ENCODE measurements at regions not wholly inside any gene's neighbourhood (a gene's known extent, or its start where the extent isn't known, plus 50 kb on each side); places are given as distances from the start of the nearest gene placed in this dataset.

DNA sequence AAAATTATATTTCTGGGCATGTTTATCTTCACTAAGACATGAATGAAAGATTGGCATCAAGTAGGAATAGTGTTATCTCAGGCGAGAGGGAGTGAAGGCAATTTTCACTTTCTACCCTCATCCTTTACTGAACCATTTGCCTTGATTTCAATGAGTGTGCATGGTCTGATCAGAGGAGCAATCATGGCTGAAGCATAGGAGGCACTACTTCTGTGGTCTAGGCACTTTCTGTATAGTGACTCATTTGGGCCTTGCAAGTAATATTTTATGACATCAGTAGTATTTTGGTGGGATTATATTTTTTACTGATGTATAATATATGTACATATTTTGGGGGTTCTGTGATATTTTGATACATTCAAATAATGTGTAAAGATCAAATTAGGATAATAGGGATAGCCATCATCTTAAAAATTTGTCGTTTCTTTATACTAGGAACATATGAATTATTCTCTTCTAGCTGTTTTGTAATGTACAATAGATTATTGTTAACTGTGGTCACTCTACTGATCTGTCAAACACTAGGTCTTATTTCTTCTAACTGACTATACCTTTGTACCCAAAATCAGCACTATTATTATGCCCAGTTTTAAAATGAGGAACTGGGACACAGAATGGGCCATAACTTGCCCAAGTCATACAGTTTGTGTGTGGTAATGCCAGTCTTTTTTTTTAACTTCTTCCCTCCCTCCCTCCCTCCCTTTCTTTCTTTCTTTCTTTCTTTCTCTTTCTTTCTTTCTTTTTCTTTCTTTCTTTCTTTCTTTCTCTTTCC lies 101.9 kb downstream of the RAB11FIP2 start:
- TF ChIP-seq JUND (IDR thresholded peaks at IDR 0.05) (no peak), SP1 (IDR thresholded peaks at IDR 0.05; ENCODE audit: low read depth) (no peak), RAD21 (IDR thresholded peaks at IDR 0.05; ENCODE audit: low read depth) (no peak), EGR1 (IDR thresholded peaks at IDR 0.05; ENCODE audit: low read depth) (no peak), CBX3 (IDR thresholded peaks at IDR 0.05; ENCODE audit: low read depth) (no peak), ELF1 (IDR thresholded peaks at IDR 0.05; ENCODE audit: borderline replicate concordance, low read depth) (no peak), SRF (IDR thresholded peaks at IDR 0.05; ENCODE audit: low read depth) (no peak), CEBPB (IDR thresholded peaks at IDR 0.05; ENCODE audit: low read depth) (no peak), FOSL1 (IDR thresholded peaks at IDR 0.05; ENCODE audit: low read depth) (no peak), EZH2 (IDR thresholded peaks at IDR 0.05) (no peak), YY1 (IDR thresholded peaks at IDR 0.05; ENCODE audit: extremely low read depth, insufficient replicate concordance, low read depth, low read length) (no peak), ZFX (IDR thresholded peaks at IDR 0.05) (no peak), EZH2phosphoT487 (IDR thresholded peaks at IDR 0.05; ENCODE audit: borderline replicate concordance) (no peak), ZNF274 (IDR thresholded peaks at IDR 0.05; ENCODE audit: low read depth, low read length) (no peak)
- TF ChIP-seq, protein P1, sequence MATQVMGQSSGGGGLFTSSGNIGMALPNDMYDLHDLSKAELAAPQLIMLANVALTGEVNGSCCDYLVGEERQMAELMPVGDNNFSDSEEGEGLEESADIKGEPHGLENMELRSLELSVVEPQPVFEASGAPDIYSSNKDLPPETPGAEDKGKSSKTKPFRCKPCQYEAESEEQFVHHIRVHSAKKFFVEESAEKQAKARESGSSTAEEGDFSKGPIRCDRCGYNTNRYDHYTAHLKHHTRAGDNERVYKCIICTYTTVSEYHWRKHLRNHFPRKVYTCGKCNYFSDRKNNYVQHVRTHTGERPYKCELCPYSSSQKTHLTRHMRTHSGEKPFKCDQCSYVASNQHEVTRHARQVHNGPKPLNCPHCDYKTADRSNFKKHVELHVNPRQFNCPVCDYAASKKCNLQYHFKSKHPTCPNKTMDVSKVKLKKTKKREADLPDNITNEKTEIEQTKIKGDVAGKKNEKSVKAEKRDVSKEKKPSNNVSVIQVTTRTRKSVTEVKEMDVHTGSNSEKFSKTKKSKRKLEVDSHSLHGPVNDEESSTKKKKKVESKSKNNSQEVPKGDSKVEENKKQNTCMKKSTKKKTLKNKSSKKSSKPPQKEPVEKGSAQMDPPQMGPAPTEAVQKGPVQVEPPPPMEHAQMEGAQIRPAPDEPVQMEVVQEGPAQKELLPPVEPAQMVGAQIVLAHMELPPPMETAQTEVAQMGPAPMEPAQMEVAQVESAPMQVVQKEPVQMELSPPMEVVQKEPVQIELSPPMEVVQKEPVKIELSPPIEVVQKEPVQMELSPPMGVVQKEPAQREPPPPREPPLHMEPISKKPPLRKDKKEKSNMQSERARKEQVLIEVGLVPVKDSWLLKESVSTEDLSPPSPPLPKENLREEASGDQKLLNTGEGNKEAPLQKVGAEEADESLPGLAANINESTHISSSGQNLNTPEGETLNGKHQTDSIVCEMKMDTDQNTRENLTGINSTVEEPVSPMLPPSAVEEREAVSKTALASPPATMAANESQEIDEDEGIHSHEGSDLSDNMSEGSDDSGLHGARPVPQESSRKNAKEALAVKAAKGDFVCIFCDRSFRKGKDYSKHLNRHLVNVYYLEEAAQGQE (IDR thresholded peaks at IDR 0.05; ENCODE audit: low read depth) = no peak
- TF ChIP-seq, protein P2, sequence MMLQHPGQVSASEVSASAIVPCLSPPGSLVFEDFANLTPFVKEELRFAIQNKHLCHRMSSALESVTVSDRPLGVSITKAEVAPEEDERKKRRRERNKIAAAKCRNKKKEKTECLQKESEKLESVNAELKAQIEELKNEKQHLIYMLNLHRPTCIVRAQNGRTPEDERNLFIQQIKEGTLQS (IDR thresholded peaks at IDR 0.05) = no peak
- TF ChIP-seq, protein P3, sequence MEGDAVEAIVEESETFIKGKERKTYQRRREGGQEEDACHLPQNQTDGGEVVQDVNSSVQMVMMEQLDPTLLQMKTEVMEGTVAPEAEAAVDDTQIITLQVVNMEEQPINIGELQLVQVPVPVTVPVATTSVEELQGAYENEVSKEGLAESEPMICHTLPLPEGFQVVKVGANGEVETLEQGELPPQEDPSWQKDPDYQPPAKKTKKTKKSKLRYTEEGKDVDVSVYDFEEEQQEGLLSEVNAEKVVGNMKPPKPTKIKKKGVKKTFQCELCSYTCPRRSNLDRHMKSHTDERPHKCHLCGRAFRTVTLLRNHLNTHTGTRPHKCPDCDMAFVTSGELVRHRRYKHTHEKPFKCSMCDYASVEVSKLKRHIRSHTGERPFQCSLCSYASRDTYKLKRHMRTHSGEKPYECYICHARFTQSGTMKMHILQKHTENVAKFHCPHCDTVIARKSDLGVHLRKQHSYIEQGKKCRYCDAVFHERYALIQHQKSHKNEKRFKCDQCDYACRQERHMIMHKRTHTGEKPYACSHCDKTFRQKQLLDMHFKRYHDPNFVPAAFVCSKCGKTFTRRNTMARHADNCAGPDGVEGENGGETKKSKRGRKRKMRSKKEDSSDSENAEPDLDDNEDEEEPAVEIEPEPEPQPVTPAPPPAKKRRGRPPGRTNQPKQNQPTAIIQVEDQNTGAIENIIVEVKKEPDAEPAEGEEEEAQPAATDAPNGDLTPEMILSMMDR (IDR thresholded peaks at IDR 0.05 in 2 of 3, conservative IDR thresholded peaks at IDR 0.05 in 1 of 3; ENCODE audit: borderline replicate concordance in 1 of 3, insufficient read depth in 1 of 3, low read depth in 2 of 3, low read length in 2 of 3) = no peak
- TF ChIP-seq, protein P4, sequence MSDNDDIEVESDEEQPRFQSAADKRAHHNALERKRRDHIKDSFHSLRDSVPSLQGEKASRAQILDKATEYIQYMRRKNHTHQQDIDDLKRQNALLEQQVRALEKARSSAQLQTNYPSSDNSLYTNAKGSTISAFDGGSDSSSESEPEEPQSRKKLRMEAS (IDR thresholded peaks at IDR 0.05) = no peak
- TF ChIP-seq, protein P5, sequence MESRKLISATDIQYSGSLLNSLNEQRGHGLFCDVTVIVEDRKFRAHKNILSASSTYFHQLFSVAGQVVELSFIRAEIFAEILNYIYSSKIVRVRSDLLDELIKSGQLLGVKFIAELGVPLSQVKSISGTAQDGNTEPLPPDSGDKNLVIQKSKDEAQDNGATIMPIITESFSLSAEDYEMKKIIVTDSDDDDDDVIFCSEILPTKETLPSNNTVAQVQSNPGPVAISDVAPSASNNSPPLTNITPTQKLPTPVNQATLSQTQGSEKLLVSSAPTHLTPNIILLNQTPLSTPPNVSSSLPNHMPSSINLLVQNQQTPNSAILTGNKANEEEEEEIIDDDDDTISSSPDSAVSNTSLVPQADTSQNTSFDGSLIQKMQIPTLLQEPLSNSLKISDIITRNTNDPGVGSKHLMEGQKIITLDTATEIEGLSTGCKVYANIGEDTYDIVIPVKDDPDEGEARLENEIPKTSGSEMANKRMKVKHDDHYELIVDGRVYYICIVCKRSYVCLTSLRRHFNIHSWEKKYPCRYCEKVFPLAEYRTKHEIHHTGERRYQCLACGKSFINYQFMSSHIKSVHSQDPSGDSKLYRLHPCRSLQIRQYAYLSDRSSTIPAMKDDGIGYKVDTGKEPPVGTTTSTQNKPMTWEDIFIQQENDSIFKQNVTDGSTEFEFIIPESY (IDR thresholded peaks at IDR 0.05; ENCODE audit: extremely low read depth, insufficient replicate concordance, low read length) = no peak
- DNase-seq (ENCODE audit: low read depth, low spot score) (no peak), ATAC-seq (no peak)
- no peaks in the 10 kb centered on the region for H3K9me2 ChIP-seq (ENCODE audit: insufficient read depth)
- peaks cover 9 to 19% of the 10 kb centered on the region in 2 experiments; a peak in 3 of 4 replicates for H3K4me1 ChIP-seq (ENCODE audit: control insufficient read depth in 1 of 2, insufficient read depth in 2 of 2, low read length in 2 of 2)
- ChIA-PET CTCF (no interaction called here), RAD21 (ENCODE audit: low non-redundant PET in 1 of 2, low total read pairs in 2 of 2, uncharacterized antibody in 2 of 2, unreplicated experiment in 2 of 2) (no interaction called here), POLR2A (no interaction called here)
- H3K79me2 ChIP-seq (ENCODE audit: insufficient read depth, low read length) = no peaks in the 10 kb centered on the region
- H2AFZ ChIP-seq (ENCODE audit: low read depth, low read length, poor library complexity, severe bottlenecking) = no peak overlapping the region
- no peaks in the 10 kb centered on the region for H3K36me3 ChIP-seq (ENCODE audit: control insufficient read depth in 1 of 2, insufficient read depth in 2 of 2, low read length in 2 of 2)
- H3K9me3 ChIP-seq (ENCODE audit: control insufficient read depth in 1 of 2, insufficient read depth in 1 of 2, low read depth in 1 of 2, low read length in 2 of 2) = no peaks in the 10 kb centered on the region
- intact Hi-C loops (cut with micrococcal nuclease) = no loop called here
- no peak overlapping the region for H3K4me2 ChIP-seq (ENCODE audit: low read length)
- H3K27me3 ChIP-seq (ENCODE audit: insufficient read depth, low read length) = peaks cover 93% of the 10 kb centered on the region
- no peak overlapping the region for H3K4me3 ChIP-seq (replicated peaks in 1 of 2; ENCODE audit: low read depth in 1 of 2, low read length in 2 of 2)
- no TSS peak for BruUV-seq (replicated peaks)
- no peak overlapping the region for H3K27ac ChIP-seq (ENCODE audit: low read depth, low read length)
- no peaks in the 10 kb centered on the region for H4K20me1 ChIP-seq (ENCODE audit: insufficient read depth)
- H3K9ac ChIP-seq (ENCODE audit: low read length) = no peak overlapping the region
